T1000 (cell line): ENCODE measurements at regions not wholly inside any gene's neighbourhood (a gene's known extent, or its start where the extent isn't known, plus 50 kb on each side); places are given as distances from the start of the nearest gene placed in this dataset.

Experiments used
- DNase-seq: peaks from one replicate; lab custom pipeline; 2025; ENCODE audit warnings: mixed read lengths; lab: John Stamatoyannopoulos, UW

GRCh38 chr1:72937905-72938304, 655.6 kb upstream of the NEGR1 start:
- no peak for DNase-seq

GRCh38 chr1:72936942-72937341, 654.6 kb upstream of the NEGR1 start:
- no peak for DNase-seq

- DNase-seq, result no peak
These were observed 653.9 kb upstream of the NEGR1 start for GRCh38 chr1:72936151-72936740.

GRCh38 chr1:72932025-72932424, 649.7 kb upstream of the NEGR1 start:
- DNase-seq, result no peak

GRCh38 chr1:72930528-72930927, 648.2 kb upstream of the NEGR1 start:
- DNase-seq, result no peak

- DNase-seq, result no peak
These were observed 636.6 kb upstream of the NEGR1 start for GRCh38 chr1:72918940-72919339.

- no peak for DNase-seq
These were observed 635.6 kb upstream of the NEGR1 start for GRCh38 chr1:72917920-72918319.

- DNase-seq, result no peak
These were observed 633.2 kb upstream of the NEGR1 start for GRCh38 chr1:72915581-72915980.

- DNase-seq, result no peak
These were observed 629.3 kb upstream of the NEGR1 start for GRCh38 chr1:72911656-72912055.

GRCh38 chr1:72896256-72896655, 613.9 kb upstream of the NEGR1 start:
- DNase-seq, result no peak

GRCh38 chr1:72892461-72892860, 610.1 kb upstream of the NEGR1 start:
- DNase-seq, result no peak

- no peak for DNase-seq
These were observed 609.6 kb upstream of the NEGR1 start for GRCh38 chr1:72891976-72892375.

- DNase-seq, result no peak
These were observed 603.5 kb upstream of the NEGR1 start for GRCh38 chr1:72885841-72886240.

GRCh38 chr1:72885017-72885416, 602.7 kb upstream of the NEGR1 start:
- no peak for DNase-seq

GRCh38 chr1:72869873-72870272, 587.5 kb upstream of the NEGR1 start:
- no peak for DNase-seq

GRCh38 chr1:72869441-72869840, 587.1 kb upstream of the NEGR1 start:
- no peak for DNase-seq

- no peak for DNase-seq
These were observed 569.3 kb upstream of the NEGR1 start for GRCh38 chr1:72851597-72851996.

- no peak for DNase-seq
These were observed 566.7 kb upstream of the NEGR1 start for GRCh38 chr1:72848997-72849396.

- DNase-seq, result no peak
These were observed 565.3 kb upstream of the NEGR1 start for GRCh38 chr1:72847651-72848050.

- no peak for DNase-seq
These were observed 564.3 kb upstream of the NEGR1 start for GRCh38 chr1:72846476-72847278.

- DNase-seq, result no peak
These were observed 563.6 kb upstream of the NEGR1 start for GRCh38 chr1:72845981-72846380.

GRCh38 chr1:72845381-72845780, 563.0 kb upstream of the NEGR1 start:
- DNase-seq, result no peak

- DNase-seq, result no peak
These were observed 555.4 kb upstream of the NEGR1 start for GRCh38 chr1:72837781-72838180.
